GM12878 (cell line): ENCODE measurements at regions not wholly inside any gene's neighbourhood (a gene's known extent, or its start where the extent isn't known, plus 50 kb on each side); places are given as distances from the start of the nearest gene placed in this dataset.

Experiments used
- ATAC-seq: fragments of 200-7000 bp; cut with Tn5 transposase; 3 replicates; pipeline ENCODE4 v1.9.1; 2020; ENCODE audit warnings: mild to moderate bottlenecking, moderate library complexity
- BruUV-seq: library from RNA; stranded (reverse); fragments of 400-500 nt; replicated peaks from 2 replicates; lab custom pipeline; 2021; lab: Mats Ljungman, UMichigan
- CTCF ChIA-PET: fragments of 300-600 bp; sonication (Branson Sonifier 250); formaldehyde crosslinking; extraction: SDS; loops from one replicate; lab custom pipeline; 2021; ENCODE audit warnings: inconsistent platforms; lab: Yijun Ruan, JAX
- POLR2A ChIA-PET: fragments of 350-600 bp; formaldehyde crosslinking; extraction: SDS; loops from one replicate; lab custom pipeline; 2021; ENCODE audit warnings: inconsistent platforms; lab: Charles Lee
- RAD21 ChIA-PET: fragments of 300-600 bp; sonication (Branson Sonifier 250); formaldehyde crosslinking; loops from one replicate; lab custom pipeline; 2023; ENCODE audit warnings: antibody characterized with exemption; ENCODE audit not compliant: unreplicated experiment; lab: Charles Lee
- SMC1A ChIA-PET: fragments of 300-600 bp; sonication (Branson Sonifier 250); formaldehyde crosslinking; loops from one replicate; lab custom pipeline; 2023; ENCODE audit not compliant: unreplicated experiment, uncharacterized antibody; lab: Charles Lee
- DNase-seq: peaks from one replicate; pipeline ENCODE4 v3.0.0-alpha.2; 2011; ENCODE audit warnings: low read depth, low spot score
- FAIRE-seq: peaks from 3 replicates; lab custom pipeline; 2011; peaks lifted over from hg19 to GRCh38; lab: Jason Lieb, UNC
- H2AFZ ChIP-seq: 2 replicates; pipeline ENCODE4 v1.6.0; 2011; ENCODE audit warnings: low read depth, low read length, control low read depth; ENCODE audit not compliant: control insufficient read depth
- H3K27ac ChIP-seq: 2 replicates; pipeline ENCODE4 v1.5.1; 2011; ENCODE audit warnings: control low read depth; ENCODE audit not compliant: control insufficient read depth, insufficient read depth
- H3K27me3 ChIP-seq, 2 experiments: replicated peaks in 1 of 2; 2 replicates each; pipeline versions ENCODE4 v1.6.0 to v1.6.1; 2011; ENCODE audit warnings: low read length in 1 of 2; ENCODE audit not compliant: control insufficient read depth in 2 of 2, insufficient read depth in 2 of 2
- H3K36me3 ChIP-seq, 2 experiments: 2 replicates each; pipeline ENCODE4 v1.5.1; 2011; ENCODE audit warnings: low read length in 1 of 2; ENCODE audit not compliant: control insufficient read depth in 2 of 2, insufficient read depth in 2 of 2
- H3K4me1 ChIP-seq: 2 replicates; pipeline ENCODE4 v1.6.1; 2011; ENCODE audit warnings: mild to moderate bottlenecking, low read length, moderate library complexity, mixed read lengths; ENCODE audit not compliant: control insufficient read depth, insufficient read depth
- H3K4me2 ChIP-seq: 2 replicates; pipeline ENCODE4 v1.6.0; 2011; ENCODE audit warnings: control low read depth; ENCODE audit not compliant: control insufficient read depth, insufficient read depth
- H3K4me3 ChIP-seq: fragments of 200-600 bp; sonication (generic); 2 replicates; pipeline ENCODE4 v1.5.1; 2016
- H3K79me2 ChIP-seq: 2 replicates; pipeline ENCODE4 v1.6.0; 2011; ENCODE audit warnings: low read length; ENCODE audit not compliant: control insufficient read depth, insufficient read depth
- H3K9ac ChIP-seq: 2 replicates; pipeline ENCODE4 v1.8.0; 2011; ENCODE audit warnings: low read length, control low read depth, mixed read lengths; ENCODE audit not compliant: control insufficient read depth, insufficient read depth
- H3K9me3 ChIP-seq: replicated peaks from 3 replicates; pipeline ENCODE4 v1.5.1; 2011; ENCODE audit warnings: mild to moderate bottlenecking, low read length; ENCODE audit not compliant: control insufficient read depth, insufficient read depth
- H4K20me1 ChIP-seq: 2 replicates; pipeline ENCODE4 v1.6.0; 2011; ENCODE audit not compliant: control insufficient read depth, insufficient read depth
- ATF3 ChIP-seq: IDR thresholded peaks from 2 replicates; pipeline ENCODE4 v1.6.1; 2011; ENCODE audit warnings: low read depth, mild to moderate bottlenecking, low read length, moderate library complexity, borderline replicate concordance; ENCODE audit errors: extremely low read depth
- CUX1 ChIP-seq: IDR thresholded peaks from 2 replicates; pipeline ENCODE4 v1.6.1; 2012; ENCODE audit warnings: improper control_type of control experiment, low read depth, low read length; ENCODE audit not compliant: insufficient replicate concordance
- GATAD2B ChIP-seq: fragments of 450-650 bp; conservative IDR thresholded peaks from 2 replicates; pipeline ENCODE4 v1.6.1; 2017; ENCODE audit warnings: low read depth, mild to moderate bottlenecking, moderate library complexity
- HDGF ChIP-seq: fragments of 450-650 bp; IDR thresholded peaks from 2 replicates; pipeline ENCODE4 v1.6.1; 2016; ENCODE audit warnings: antibody characterized with exemption
- IKZF2 ChIP-seq, 2 experiments: fragments of 450-650 bp; IDR thresholded peaks; 2 replicates each; pipeline ENCODE4 v1.6.1; 2017; ENCODE audit warnings: mild to moderate bottlenecking in 2 of 2, moderate library complexity in 2 of 2
- KDM1A ChIP-seq: fragments of 200-600 bp; sonication (generic); IDR thresholded peaks from 2 replicates; pipeline ENCODE4 v1.6.1; 2016; ENCODE audit warnings: borderline replicate concordance
- ZBTB40 ChIP-seq: fragments of 450-650 bp; IDR thresholded peaks from 2 replicates; pipeline ENCODE4 v1.6.1; 2016; ENCODE audit warnings: mild to moderate bottlenecking, moderate library complexity, borderline replicate concordance
- WGBS: methylation state at CpG from one replicate; pipeline ENCODE4 v1.1.6; 2016; ENCODE audit warnings: low lambda C conversion rate; ENCODE audit not compliant: insufficient replicate concordance, insufficient coverage; ENCODE audit errors: missing lambda C conversion rate; 5-methylcytosine and 5-hydroxymethylcytosine counted together
- in situ Hi-C: fragments of 300-500 bp; cut with MboI; formaldehyde crosslinking; loops from 9 replicates; pipeline ENCODE4 v1.14.3; 2018; ENCODE audit warnings: mixed read lengths
- intact Hi-C: fragments of 100-400 bp; cut with micrococcal nuclease; formaldehyde crosslinking; loops from one replicate; pipeline ENCODE4 v1.14.2; 2022; ENCODE audit not compliant: unreplicated experiment

GRCh38 chrX:39834600-39834999 is 263.2 kb downstream of the BCOR start:
- Histone ChIP-seq H3K4me1 (no peaks in the 10 kb centered on the region), H3K27ac (no peak overlapping the region), H3K36me3 (no peaks in the 10 kb centered on the region), H3K4me3 (no peak overlapping the region), H3K27me3 (no peaks in the 10 kb centered on the region), H3K9ac (no peak overlapping the region), H4K20me1 (no peaks in the 10 kb centered on the region), H2AFZ (no peak overlapping the region), H3K9me3 (no peaks in the 10 kb centered on the region; the same call in 2 of the 3 replicates), H3K4me2 (no peak overlapping the region; the same call in 1 of the 2 replicates), H3K79me2 (no peaks in the 10 kb centered on the region)
- in situ Hi-C loops = no loop called here
- ChIA-PET POLR2A (no interaction called here), SMC1A (interaction anchor here (1.3 to 2.7 kb wide), 3 partner anchors 16 to 99 kb away, joined by 3 to 9 read pairs (median 3); no protein-coding TSS in a partner anchor), RAD21 (interaction anchor here (1.1 to 1.4 kb wide), 3 partner anchors 16 to 21 kb away, joined by 3 read pairs; no protein-coding TSS in a partner anchor), CTCF (no interaction called here)
- TF ChIP-seq HDGF (no peak), ATF3 (no peak)
- ATAC-seq (peak; percentile 57), FAIRE-seq (no peak), DNase-seq (no peak)
- intact Hi-C loops = no loop called here
- BruUV-seq = no TSS peak
- WGBS = 0% methylated on average over 3 of the region's 3 CpGs

- Histone ChIP-seq H3K27me3 (no peaks in the 10 kb centered on the region), H3K4me1 (no peaks in the 10 kb centered on the region), H3K4me2 (no peak overlapping the region), H3K9ac (no peak overlapping the region), H3K79me2 (no peaks in the 10 kb centered on the region), H2AFZ (no peak overlapping the region), H3K36me3 (no peaks in the 10 kb centered on the region), H4K20me1 (no peaks in the 10 kb centered on the region), H3K9me3 (no peaks in the 10 kb centered on the region; the same call in 2 of the 3 replicates), H3K27ac (no peak overlapping the region), H3K4me3 (no peak overlapping the region)
- 77% methylated on average over 5 of the region's 5 CpGs for WGBS
- ATAC-seq = no peak
- CTCF ChIA-PET = no interaction called here
- intact Hi-C loops (no loop called here), in situ Hi-C loops (no loop called here)
- SMC1A ChIA-PET = interaction anchor here (1.5 to 2.7 kb wide), 2 partner anchors 16 to 20 kb away, joined by 3 to 9 read pairs; no protein-coding TSS in a partner anchor
- no peak for FAIRE-seq
- POLR2A ChIA-PET = no interaction called here
- BruUV-seq = no TSS peak
- no peak for DNase-seq
- RAD21 ChIA-PET = interaction anchor here (1.1 to 2.3 kb wide), 3 partner anchors 15 to 21 kb away, joined by 3 to 5 read pairs (median 3); no protein-coding TSS in a partner anchor
- TF ChIP-seq IKZF2 (IDR thresholded peaks at IDR 0.05) (no peak), KDM1A (no peak), GATAD2B (no peak), CUX1 (no peak), ZBTB40 (no peak)
These were observed 262.5 kb downstream of the BCOR start for GRCh38 chrX:39835241-39835640.
